Ovary (tissue), 1 donor: ENCODE measurements at regions not wholly inside any gene's neighbourhood (a gene's known extent, or its start where the extent isn't known, plus 50 kb on each side); places are given as distances from the start of the nearest gene placed in this dataset.

Source experiments
- EP300 ChIP-seq: sonication (generic); formaldehyde crosslinking; IDR thresholded peaks from one replicate; pipeline ENCODE4 v1.6.1; 2017; ENCODE audit warnings: antibody characterized with exemption
- POLR2A ChIP-seq: fragments of 450-650 bp; IDR thresholded peaks from one replicate; pipeline ENCODE4 v1.6.1; 2017; ENCODE audit warnings: antibody characterized with exemption, mild to moderate bottlenecking, moderate library complexity

DNA sequence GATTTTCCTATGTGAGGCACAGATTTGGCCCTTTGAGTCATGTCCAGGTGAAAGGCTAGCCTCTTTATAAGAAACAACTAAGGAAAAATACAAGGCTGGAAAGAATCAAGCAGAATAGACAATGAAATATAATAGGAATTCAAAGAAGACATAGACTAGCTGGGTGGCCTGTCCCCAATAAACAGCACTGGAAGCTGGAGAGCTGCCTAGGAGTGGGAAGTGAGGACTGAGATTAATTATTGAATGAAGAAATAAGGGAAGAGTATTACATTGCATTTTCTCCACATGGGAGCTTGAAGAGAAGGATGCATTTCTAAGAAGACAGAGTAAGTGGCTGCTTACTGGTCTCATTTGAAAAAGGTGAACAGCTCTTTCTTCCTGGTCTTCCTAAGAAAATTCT lies 100.0 kb downstream of the CCDC34 start:
- no peak for TF ChIP-seq EP300
- TF ChIP-seq POLR2A = no peak
